Sigmoid colon (tissue), 4 donors: ENCODE measurements at regions not wholly inside any gene's neighbourhood (a gene's known extent, or its start where the extent isn't known, plus 50 kb on each side); places are given as distances from the start of the nearest gene placed in this dataset.
A peak's percentile ranks its signal among the peaks of the same experiment; 100 is the strongest.

ENCODE experiments used
- CTCF ChIP-seq, 4 experiments: fragments of 450-650 bp in 3 of 4; fragments of 200-600 bp in 1 of 4; IDR thresholded peaks; one replicate each; pipeline ENCODE4 v1.5.1; 2016 to 2019; ENCODE audit warnings: antibody characterized with exemption in 4 of 4, mild to moderate bottlenecking in 3 of 4, moderate library complexity in 2 of 4
- EP300 ChIP-seq, 4 donors: sonication (generic); formaldehyde crosslinking; IDR thresholded peaks; one replicate each; pipeline ENCODE4 v1.6.1; 2017; ENCODE audit warnings: antibody characterized with exemption in 4 of 4
- POLR2A ChIP-seq, 2 donors: fragments of 450-650 bp; IDR thresholded peaks; one replicate each; pipeline ENCODE4 v1.6.1; 2016; ENCODE audit warnings: antibody characterized with exemption in 2 of 2, mild to moderate bottlenecking in 2 of 2, moderate library complexity in 2 of 2
- POLR2AphosphoS5 ChIP-seq, 4 donors: sonication (generic); formaldehyde crosslinking; IDR thresholded peaks; one replicate each; pipeline ENCODE4 v1.6.1; 2017; ENCODE audit warnings: antibody characterized with exemption in 4 of 4

- no peak for TF ChIP-seq EP300 (IDR thresholded peaks at IDR 0.05)
- peak in 3 of 4 experiments; percentile 22 to 52 (median 25) for TF ChIP-seq CTCF (IDR thresholded peaks at IDR 0.05)
- TF ChIP-seq POLR2AphosphoS5 (IDR thresholded peaks at IDR 0.05), result no peak
- TF ChIP-seq POLR2A (IDR thresholded peaks at IDR 0.05), result no peak
These were observed 214.5 kb upstream of the ZNF184 start for GRCh38 chr6:27687154-27688013.
